HG03139 (cell line): ENCODE measurements at regions not wholly inside any gene's neighbourhood (a gene's known extent, or its start where the extent isn't known, plus 50 kb on each side); places are given as distances from the start of the nearest gene placed in this dataset.

Experiments
- ATAC-seq: cut with Tn5 transposase; IDR thresholded peaks from one replicate; pipeline ENCODE4 v1.9.1; 2021; ENCODE audit not compliant: unreplicated experiment

DNA sequence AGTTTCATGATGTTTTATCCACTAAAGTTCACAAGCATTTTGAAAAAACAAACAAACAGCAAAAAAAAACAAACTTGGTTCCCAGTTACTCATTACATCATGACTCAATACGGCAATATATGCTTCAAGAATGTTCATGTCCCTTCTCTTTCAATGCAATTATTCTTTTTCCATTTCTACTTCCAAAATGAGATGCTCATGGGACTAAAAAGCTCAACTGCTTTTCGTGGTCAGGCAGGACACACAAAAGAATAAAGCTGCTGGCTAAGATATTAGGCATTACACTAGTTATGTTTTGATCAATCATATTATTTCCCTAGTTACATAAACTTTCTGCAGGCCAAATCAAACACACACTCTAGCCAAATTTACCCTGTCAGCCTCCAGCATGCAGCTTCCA, 301.3 kb downstream of the EPHA4 start:
- ATAC-seq, result no peak

DNA sequence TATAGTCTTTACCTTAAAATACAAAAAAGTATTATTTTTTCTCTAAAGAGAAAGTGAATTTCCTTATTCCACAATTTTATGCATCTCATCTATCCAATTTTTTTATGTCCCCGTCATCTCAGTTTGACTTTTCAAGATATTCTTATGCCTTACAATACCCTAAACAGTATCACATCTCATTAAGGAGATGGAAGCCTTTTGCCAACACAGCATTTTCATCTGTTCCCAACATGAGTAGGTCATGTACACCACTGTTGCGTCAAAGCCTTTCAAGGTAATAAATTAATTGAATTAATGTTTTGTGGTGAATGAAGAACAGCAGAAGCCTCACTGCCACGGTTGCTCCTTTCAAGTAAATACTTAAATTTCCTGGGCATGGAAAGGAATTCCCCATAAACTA, 299.4 kb downstream of the EPHA4 start:
- no peak for ATAC-seq

DNA sequence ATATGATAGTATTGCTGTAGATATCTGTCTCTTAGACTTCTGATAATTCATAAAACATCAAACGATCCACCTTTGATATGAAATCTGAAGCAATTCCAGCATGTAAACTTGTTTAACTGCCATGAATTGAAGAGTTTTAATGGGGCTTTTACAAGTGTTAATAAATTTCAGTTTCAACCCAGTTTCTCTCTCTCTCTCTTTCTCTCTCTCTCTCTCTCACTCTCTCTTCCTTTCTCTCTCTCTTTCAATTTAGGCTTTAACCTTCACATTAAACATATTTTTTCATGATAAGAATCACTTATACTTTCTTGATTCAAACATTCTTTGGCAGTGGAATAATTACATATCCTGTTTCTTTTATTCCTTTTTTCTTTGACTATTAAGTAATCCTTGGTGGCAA, 296.1 kb downstream of the EPHA4 start:
- no peak for ATAC-seq

DNA sequence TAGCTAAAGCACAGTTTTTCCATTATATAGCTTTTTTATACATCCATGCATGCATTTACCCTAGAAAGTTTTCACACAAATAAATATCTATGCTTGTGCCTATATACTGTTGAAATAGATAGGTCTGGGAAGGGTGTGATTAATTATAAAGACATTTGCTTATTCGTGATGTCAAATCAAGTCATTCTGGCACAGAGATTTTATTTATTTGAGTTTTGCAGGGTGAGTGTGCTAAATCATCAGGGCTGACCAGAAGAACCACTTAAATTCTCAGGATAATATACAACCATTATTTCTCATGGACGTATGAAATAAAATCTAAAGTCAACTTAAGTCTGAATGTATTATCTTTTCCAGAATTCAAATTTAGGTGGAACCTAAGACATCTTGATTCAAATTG, 295.5 kb downstream of the EPHA4 start:
- ATAC-seq, result no peak

DNA sequence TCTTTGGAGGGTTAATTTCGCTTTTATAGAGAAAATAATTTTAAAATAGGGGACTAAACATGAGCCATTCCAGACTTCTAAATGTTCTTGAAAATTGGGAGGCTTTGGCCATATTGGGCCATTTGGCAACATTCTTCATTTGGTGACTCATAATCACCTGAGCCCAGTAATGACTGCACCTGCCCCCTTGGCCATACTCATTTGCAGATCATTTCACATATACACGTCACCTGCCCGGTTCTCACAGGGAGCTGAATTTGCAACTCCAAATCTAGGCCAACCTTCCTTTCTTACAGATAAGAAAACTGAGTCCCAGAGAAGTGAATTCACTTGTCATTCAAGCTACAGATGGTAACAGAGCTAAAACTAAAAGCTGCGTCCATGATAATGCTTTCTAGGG, 289.7 kb downstream of the EPHA4 start:
- no peak for ATAC-seq

DNA sequence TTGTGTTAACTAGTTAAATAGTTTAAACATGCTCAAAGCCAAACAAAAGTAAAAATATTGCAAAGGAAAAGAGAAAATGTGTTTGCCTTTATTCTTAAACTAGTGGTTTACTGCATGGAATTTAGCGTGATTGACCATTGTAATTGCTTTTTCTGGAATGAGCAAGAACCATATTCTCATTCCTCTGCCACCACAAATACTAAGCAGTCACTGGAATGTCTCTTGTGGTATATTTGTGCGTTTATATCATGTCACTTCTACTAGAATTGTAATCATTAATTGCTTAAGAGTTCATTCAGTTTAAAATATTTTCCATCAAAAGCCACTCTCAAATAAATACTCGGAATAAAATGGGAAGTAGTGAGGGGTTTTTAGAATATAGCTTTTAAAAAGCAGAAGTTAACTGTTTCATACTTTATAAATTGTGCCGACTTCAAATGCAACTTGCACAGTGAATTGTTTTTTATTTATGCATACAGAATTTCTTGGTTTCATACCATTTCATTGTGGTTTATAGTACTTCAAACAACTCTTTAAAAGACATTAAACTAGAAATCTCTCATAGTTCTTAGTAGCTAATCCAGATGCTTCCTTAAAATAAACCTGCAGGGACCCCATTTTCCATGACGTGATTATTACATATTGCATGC, 288.1 kb downstream of the EPHA4 start:
- ATAC-seq, result no peak

DNA sequence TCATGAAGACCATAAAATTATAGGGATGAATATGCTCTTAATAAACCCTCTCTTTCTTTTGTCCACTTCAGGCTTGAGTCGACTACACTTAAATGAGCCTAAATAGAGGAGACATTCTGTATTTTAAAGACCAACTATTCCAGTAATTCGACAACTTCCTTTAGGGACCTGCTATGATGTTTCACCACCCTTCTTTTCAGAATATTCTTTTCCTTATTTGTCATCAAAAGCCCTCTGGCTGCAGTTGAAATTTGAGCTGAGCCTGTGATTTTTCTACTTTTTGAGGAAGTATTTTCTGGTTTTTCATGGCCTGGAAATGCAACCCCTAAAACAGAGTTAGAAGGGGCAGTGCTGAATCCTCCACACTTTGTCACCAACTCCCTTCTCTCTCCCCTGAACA, 287.0 kb downstream of the EPHA4 start:
- ATAC-seq, result no peak

DNA sequence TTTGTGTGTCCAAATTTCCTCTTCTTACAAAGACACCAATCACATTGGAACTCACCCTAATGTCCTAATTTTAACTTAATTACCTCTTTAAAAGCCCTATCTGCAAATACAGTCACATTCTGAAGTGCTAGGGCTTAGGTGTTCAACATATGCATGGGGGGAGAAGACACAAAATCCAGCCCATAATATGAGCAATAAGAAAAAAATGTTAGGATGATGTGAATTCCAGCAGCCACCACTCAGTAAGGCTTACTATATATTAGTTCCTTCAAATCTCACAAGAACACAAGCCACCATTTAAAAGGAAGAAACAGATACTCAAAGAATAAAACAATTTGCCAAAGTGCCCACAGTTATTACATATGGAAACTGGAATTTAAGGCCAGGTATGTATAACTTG, 285.7 kb downstream of the EPHA4 start:
- ATAC-seq, result no peak

DNA sequence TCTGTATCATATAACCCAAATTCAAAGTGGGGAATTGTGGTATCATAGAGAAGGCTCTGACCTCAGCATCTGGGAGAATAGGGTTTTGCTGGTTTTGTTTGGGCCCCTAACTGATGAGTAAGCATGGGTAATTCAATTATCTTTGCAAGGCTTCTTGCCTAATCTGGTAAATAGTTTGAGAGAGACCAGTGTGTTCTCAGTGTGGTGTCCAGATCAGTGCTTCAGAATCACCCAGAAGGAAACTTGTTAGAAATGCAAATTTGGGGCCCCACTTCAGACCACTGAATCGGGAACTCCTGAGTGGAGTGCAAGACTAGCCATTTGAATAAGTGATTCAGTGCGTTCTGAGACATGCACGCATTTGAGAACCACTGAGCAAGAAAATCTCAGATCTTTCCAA, 282.7 kb downstream of the EPHA4 start:
- ATAC-seq, result no peak

DNA sequence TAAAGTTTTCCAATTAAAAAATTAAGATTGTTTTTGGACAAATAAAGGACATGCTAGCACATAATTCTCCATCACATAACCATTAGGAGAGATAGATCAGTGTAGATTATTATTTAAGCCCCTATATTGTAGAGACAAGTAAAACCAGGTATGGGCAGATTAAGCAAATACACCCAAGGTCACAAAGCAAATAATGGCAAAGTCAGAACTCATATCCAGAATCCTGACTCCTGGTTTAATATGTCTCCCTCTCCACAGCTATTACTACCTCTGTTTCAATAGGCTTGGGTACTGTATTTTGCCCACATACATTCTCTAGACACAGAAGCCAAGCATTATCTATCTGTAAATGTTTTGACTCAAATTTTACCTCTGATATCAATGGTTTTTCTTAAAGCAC, 282.3 kb downstream of the EPHA4 start:
- ATAC-seq, result no peak

DNA sequence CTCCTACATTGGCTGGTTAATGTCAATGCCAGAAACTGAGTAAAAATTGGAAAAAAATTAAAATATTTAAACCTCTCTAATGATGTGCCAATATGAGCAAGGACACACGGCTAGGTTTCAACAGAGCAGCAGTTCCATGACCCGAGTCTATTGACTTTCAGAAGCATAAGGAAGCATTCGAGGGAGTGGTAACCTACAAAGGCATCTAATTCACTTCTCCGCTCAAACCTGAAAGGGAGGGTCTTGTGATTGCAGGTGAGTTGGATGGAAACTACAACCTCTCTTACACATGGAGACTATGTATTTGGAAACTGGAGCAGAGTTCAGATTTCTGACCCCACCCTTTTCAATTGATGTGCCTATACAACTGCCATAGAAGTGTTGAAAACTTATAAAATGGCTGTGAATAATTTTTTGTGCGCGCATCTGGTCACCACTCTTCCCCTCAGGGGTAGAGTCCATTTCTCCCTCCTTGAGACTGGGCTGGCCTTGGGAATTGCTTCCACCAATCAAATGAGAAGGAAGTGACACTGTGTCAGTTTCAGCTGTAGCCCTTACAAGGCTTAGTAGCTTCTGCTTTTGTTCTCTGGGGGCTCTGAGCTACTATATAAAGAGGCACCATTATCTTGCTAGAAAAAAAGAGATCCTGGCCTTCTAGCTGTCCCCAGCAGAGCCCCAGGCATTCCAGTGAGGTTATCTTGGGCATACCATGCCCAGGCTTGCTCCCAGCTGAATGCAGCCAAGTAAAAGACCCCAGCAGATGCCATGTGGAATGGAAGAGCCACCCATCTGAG, 278.0 kb downstream of the EPHA4 start:
- ATAC-seq, result no peak

DNA sequence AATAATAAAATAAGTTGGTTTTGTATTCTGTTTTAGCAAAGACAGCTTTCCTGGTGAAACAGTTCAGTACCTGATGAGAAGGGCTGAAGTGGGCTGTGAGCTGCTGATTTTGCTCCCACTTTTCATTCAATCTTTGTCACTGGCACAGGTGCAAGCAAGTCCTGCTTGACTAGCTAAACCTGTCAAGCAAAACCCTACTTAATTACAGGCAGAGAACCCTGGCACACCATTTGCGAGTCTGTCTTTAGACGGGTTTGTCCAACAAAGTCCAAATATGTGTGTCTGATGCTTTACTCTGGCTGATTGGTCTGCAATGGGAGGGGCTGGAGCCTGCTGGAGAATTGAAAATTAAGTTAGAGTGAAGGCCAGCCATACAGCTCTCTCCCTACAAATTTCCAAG, 267.2 kb downstream of the EPHA4 start:
- ATAC-seq, result no peak

DNA sequence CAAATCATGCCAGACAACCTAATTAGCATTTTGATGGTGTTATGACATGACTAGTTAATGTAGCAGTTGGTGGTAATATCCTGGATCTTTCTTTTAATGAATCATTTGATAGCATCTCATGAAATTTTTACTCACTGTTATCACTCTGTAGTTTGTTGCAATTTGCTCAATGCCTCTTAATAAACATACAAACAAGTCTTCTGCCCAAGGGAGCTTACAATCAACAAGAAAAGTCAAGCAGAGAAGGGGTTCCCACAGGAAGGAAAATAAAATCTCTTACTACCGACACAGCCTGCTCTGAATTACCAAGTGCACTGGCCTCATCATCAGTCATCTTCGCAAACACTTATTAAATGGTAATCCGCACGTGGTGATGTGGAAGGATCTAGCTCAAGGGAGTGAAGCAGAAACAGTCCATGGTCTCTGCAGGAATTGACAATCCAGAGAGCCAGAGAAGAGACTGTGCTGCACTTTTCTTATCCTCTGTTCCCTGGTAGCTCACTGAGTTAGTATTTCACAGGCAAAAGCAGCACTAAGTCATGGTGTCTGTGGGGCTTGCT, 263.5 kb downstream of the EPHA4 start:
- no peak for ATAC-seq

DNA sequence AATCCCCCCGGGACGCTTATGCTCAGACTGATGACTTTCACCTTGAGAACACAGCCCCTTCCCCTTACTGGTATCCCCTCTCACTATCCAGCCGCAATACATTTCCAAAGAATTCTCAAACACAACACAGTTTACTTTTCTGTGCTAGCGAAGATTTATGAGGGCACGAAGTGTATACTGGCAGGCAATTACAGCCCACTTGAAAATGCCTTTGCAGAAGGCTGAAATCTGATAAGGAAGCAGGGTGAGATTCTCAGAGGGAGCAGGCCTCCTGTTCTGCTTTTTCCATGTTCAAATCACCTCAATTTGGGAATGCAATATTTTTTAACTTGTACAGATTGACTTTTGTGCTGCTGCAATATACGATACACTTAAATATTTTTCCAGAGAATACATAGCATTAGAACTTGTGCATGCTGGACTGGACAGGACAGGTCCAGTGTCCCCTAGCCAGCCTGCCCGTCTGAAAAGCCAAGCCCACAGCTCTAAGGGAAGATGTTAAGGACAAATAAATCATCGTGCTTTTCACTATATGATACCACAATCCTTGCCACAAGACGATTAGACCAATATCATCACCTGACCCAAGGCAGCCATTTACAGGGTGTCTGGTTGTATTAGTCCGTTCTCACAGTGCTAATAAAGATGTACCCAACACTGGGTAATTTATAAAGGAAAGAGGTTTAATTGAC, 262.1 kb downstream of the EPHA4 start:
- ATAC-seq, result no peak

DNA sequence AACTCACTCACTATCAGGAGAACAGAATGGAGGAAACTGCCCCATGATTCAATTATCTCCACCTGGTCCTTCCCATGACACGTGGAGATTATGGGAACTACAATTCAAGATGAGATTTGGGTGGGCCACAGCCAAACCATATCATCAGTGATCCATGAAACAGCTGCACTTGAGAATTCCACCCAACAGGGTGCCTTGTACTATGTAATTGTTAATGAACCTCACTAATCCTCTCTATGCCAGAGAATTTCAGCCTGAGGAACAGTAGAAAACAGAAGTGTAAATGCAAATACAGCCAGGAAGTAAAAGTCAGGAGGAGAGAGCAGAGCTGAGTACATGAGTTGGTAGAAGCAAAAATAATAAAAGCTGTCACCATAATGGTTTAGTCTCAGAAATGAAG, 261.4 kb downstream of the EPHA4 start:
- no peak for ATAC-seq

DNA sequence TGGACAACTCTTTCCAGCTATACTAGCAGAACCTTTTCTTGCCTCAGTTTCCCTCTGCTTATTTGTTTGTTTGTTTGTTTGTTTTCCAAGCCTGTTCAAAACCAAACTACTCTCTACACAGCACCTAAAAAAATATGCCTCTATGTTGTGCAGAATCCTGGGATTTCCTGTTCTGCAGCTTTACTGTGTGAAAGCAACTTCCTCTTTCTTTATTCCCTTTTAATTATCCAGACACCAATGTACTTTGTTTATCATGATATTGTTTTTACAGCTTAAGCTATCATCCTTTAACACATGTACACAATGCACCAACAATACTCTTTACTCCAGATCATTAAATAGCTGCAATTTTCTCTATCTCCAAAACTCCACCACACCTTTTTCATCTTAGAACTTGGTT, 259.5 kb downstream of the EPHA4 start:
- ATAC-seq, result no peak

DNA sequence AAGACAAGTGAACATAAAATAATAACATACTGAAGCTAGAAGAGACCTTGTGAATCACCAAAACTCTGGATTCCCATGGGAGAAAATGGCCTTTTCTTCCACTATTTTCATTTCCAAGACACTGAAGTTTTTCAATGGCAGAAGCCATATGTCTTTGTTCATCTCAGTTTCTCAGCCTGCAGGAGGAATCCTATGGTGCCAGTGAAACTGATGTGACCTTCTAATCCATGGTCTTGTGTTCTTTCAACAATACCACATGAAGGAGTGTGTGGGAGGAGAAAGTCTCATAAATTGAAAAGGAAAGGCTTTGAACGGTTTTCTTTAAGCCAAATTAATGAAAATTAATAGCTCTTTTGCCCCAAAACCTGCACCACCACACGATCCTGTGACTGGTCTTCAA, 257.3 kb downstream of the EPHA4 start:
- no peak for ATAC-seq

DNA sequence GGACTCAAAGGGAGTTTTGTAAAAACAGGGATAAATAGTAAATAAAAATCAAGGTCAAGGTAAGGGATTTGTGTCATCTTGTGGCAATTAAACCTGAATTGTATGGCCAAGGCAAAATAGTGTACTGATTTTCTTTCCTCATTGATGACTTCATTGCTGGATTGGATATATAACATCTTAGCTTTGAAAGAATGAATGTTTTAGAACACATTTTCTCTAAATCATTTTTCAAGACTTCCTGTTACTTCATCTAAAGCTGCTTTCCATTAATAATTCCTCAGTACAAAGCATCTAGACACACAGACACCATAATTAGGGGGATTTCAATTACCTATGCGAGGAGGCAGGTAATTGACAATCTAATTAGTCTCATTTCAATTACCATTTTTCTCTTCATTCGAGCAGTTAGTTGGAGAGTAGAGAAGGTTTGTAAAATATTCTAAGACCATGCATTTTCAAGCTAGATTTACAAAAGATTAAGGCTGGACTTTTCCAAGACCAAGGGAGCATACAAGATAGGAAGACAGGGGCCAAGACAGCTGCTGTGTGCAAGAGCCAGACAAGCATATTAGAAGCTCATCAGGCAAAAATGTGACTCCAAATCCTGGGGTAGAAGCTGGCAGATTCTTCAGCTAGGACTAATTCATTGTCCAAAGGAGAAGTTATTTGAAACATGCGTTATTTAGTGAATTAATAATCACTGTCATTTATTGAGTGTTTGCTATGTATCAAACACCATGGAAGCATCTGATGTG, 253.6 kb downstream of the EPHA4 start:
- ATAC-seq, result no peak

DNA sequence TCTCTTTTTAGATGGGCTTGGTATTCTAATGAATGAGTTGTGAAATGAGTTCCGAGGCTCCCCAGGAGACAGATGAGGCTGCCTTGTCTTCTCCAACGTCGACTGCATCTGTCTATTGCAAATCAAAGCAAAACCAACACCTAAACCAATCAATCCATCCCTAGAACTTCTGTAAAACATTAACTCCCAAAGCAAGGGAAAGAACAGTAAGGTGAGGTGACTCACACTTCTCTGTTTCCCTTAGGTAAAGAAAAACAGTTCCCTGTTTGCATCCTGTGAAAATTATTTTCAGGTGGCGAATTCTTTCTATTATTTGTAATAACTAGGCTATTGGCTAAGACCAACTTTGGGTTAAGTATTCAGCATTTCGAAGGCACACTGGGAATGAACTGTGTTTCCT, 249.4 kb downstream of the EPHA4 start:
- no peak for ATAC-seq

DNA sequence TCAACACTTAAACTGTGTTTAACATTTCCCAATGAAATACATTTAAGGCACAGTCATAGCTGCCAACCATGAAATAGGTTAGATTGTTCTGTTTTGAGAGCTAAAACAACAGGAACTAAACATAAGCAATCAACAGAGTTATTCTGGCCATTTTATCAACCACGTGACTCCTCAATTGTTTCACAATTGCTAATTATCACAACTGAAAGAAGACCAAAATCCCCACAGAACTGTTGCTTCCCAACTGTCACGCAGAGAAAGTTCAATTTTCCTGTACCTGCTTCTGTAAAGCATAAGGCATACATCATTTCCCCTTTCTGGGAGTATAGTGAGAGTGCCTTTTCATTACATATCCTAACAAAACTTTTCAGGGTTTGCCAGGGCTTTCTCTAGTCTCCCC, 248.6 kb downstream of the EPHA4 start:
- no peak for ATAC-seq

DNA sequence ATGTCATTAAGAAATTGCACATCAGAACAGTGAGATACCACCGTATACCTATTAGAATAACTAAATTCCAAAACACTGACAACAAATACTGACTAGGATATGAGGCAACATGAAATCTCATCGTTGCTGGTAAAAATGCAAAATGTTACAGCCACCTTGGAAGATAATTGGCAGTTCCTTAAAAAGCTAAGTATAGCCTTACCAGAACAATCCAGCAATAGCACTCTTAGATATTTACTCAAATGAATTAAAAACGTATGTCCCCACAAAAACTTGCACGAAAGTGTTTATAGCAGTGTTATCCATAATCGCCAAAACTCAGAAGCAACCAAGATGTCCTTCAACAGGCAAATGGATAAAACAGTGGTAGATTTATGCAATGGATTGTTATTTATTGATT, 241.7 kb downstream of the EPHA4 start:
- ATAC-seq, result no peak
